SK-N-SH (cell line): ENCODE measurements at regions not wholly inside any gene's neighbourhood (a gene's known extent, or its start where the extent isn't known, plus 50 kb on each side); places are given as distances from the start of the nearest gene placed in this dataset.
A peak's percentile ranks its signal among the peaks of the same experiment; 100 is the strongest.

Experiments used
- CTCF ChIA-PET: fragments of 300-600, 350-600 bp; formaldehyde crosslinking; extraction: SDS; loops from one replicate; lab custom pipeline; 2021; lab: Yijun Ruan, JAX
- POLR2A ChIA-PET: fragments of 350-600 bp; sonication (Branson Sonifier 250); formaldehyde crosslinking; extraction: SDS; loops from one replicate; lab custom pipeline; 2020; ENCODE audit warnings: antibody characterized with exemption, inconsistent platforms; lab: Yijun Ruan, JAX
- DNase-seq: peaks from one replicate; pipeline ENCODE4 v3.0.0; 2012
- H2AFZ ChIP-seq: fragments of 200-600 bp; sonication (generic); 2 replicates; pipeline ENCODE4 v1.8.1; 2016; ENCODE audit warnings: antibody characterized with exemption, mild to moderate bottlenecking, low read depth
- H3F3A ChIP-seq: fragments of 200-600 bp; sonication (generic); replicated peaks from 2 replicates; pipeline ENCODE3; 2016; ENCODE audit warnings: antibody characterized with exemption, mild to moderate bottlenecking; ENCODE audit not compliant: insufficient read depth
- H3K27ac ChIP-seq, 2 experiments: fragments of 200-500 bp in 1 of 2; fragments of 200-600 bp in 1 of 2; sonication (Bioruptor generic) in 1 of 2; sonication (generic), shearing (Covaris generic) in 1 of 2; 2 replicates each; pipeline versions ENCODE4 v1.5.1 to v1.6.1; 2014 to 2016; ENCODE audit warnings: low read depth in 2 of 2, inconsistent platforms in 1 of 2, low read length in 1 of 2, mild to moderate bottlenecking in 1 of 2, mixed read lengths in 1 of 2
- H3K27me3 ChIP-seq: fragments of 200-600 bp; sonication (generic), shearing (Covaris generic); 2 replicates; pipeline ENCODE4 v1.6.1; 2016; ENCODE audit warnings: mixed run types; ENCODE audit not compliant: insufficient read depth
- H3K36me3 ChIP-seq, 2 experiments: fragments of 200-500 bp in 1 of 2; fragments of 200-600 bp in 1 of 2; sonication (Bioruptor generic) in 1 of 2; sonication (generic) in 1 of 2; replicated peaks in 1 of 2; 2 replicates each; pipeline versions ENCODE3 to v1.5.1; 2014 to 2016; ENCODE audit warnings: low read length in 1 of 2, mild to moderate bottlenecking in 1 of 2; ENCODE audit not compliant: insufficient read depth in 2 of 2, control insufficient read depth in 1 of 2
- H3K4me1 ChIP-seq, 2 experiments: fragments of 200-500 bp in 1 of 2; fragments of 200-600 bp in 1 of 2; sonication (Bioruptor generic) in 1 of 2; sonication (generic), shearing (Covaris generic) in 1 of 2; 2 replicates each; pipeline versions ENCODE4 v1.5.1 to v1.6.1; 2014 to 2016; ENCODE audit warnings: low read depth in 1 of 2, low read length in 1 of 2, mixed run types in 1 of 2; ENCODE audit not compliant: insufficient read depth in 2 of 2, control insufficient read depth in 1 of 2
- H3K4me2 ChIP-seq: fragments of 200-600 bp; sonication (generic), shearing (Covaris generic); 2 replicates; pipeline ENCODE4 v1.6.1; 2017; ENCODE audit warnings: mixed run types
- H3K4me3 ChIP-seq, 2 experiments: fragments of 200-500 bp in 1 of 2; fragments of 200-600 bp in 1 of 2; sonication (Bioruptor generic) in 1 of 2; sonication (generic), shearing (Covaris generic) in 1 of 2; 2 replicates each; pipeline versions ENCODE4 v1.5.1 to v1.8.1; 2014 to 2016; ENCODE audit warnings: low read depth in 2 of 2, inconsistent platforms in 1 of 2, low read length in 1 of 2, mild to moderate bottlenecking in 1 of 2, mixed read lengths in 1 of 2, moderate library complexity in 1 of 2
- H3K79me2 ChIP-seq: fragments of 200-600 bp; sonication (generic); 2 replicates; pipeline ENCODE4 v1.8.1; 2017; ENCODE audit warnings: mild to moderate bottlenecking; ENCODE audit not compliant: insufficient read depth
- H3K9ac ChIP-seq: fragments of 200-600 bp; sonication (generic); 2 replicates; pipeline ENCODE4 v1.6.1; 2017; ENCODE audit warnings: mixed run types
- H3K9me2 ChIP-seq: fragments of 200-600 bp; sonication (generic); 2 replicates; pipeline ENCODE4 v1.6.1; 2017; ENCODE audit warnings: mixed run types
- H3K9me3 ChIP-seq: fragments of 200-600 bp; sonication (generic); 2 replicates; pipeline ENCODE4 v1.6.1; 2017; ENCODE audit warnings: mixed run types, mild to moderate bottlenecking, moderate library complexity
- H4K20me1 ChIP-seq: fragments of 200-600 bp; sonication (generic); 2 replicates; pipeline ENCODE4 v1.6.1; 2017; ENCODE audit warnings: mild to moderate bottlenecking, mixed run types; ENCODE audit not compliant: insufficient read depth
- EP300 ChIP-seq, 2 experiments: IDR thresholded peaks; 2 replicates each; pipeline versions ENCODE4 v1.4.0 to v1.6.1; 2012; ENCODE audit warnings: borderline replicate concordance in 1 of 2, low read depth in 1 of 2, low read length in 1 of 2
- FOSL2 ChIP-seq: IDR thresholded peaks from 2 replicates; pipeline ENCODE4 v1.4.0; 2012; ENCODE audit warnings: low read depth, mild to moderate bottlenecking, moderate library complexity, borderline replicate concordance
- FOXJ3 ChIP-seq: sonication (generic); formaldehyde crosslinking; IDR thresholded peaks from 2 replicates; pipeline ENCODE4 v1.5.1; 2020; ENCODE audit warnings: mild to moderate bottlenecking, missing genetic modification reagents
- GATA2 ChIP-seq: sonication (generic); formaldehyde crosslinking; IDR thresholded peaks from 2 replicates; pipeline ENCODE4 v1.5.0; 2020; ENCODE audit warnings: mild to moderate bottlenecking, missing genetic modification reagents
- JUND ChIP-seq: IDR thresholded peaks from 2 replicates; pipeline ENCODE4 v1.4.0; 2012
- MEF2A ChIP-seq: IDR thresholded peaks from 2 replicates; pipeline ENCODE4 v1.4.0; 2012; ENCODE audit warnings: low read depth, borderline replicate concordance
- NFIC ChIP-seq: IDR thresholded peaks from 2 replicates; pipeline ENCODE4 v1.4.0; 2012; ENCODE audit warnings: borderline replicate concordance
- NRF1 ChIP-seq: IDR thresholded peaks from 2 replicates; pipeline ENCODE4 v1.6.1; 2012; ENCODE audit warnings: low read depth, mild to moderate bottlenecking, low read length
- RAD21 ChIP-seq: IDR thresholded peaks from 2 replicates; pipeline ENCODE4 v1.6.1; 2012; ENCODE audit warnings: mild to moderate bottlenecking, low read length
- RCOR1 ChIP-seq: fragments of 150-350 bp; IDR thresholded peaks from 2 replicates; pipeline ENCODE4 v1.6.1; 2017; ENCODE audit warnings: antibody characterized with exemption, low read length
- SIN3A ChIP-seq: IDR thresholded peaks from 2 replicates; pipeline ENCODE4 v1.6.1; 2012; ENCODE audit warnings: low read depth, mild to moderate bottlenecking, low read length, moderate library complexity, borderline replicate concordance
- TAF1 ChIP-seq: IDR thresholded peaks from 2 replicates; pipeline ENCODE4 v1.6.1; 2012; ENCODE audit warnings: low read depth, mild to moderate bottlenecking, low read length, moderate library complexity, borderline replicate concordance
- TEAD4 ChIP-seq: IDR thresholded peaks from 2 replicates; pipeline ENCODE4 v1.4.0; 2012; ENCODE audit warnings: mild to moderate bottlenecking, borderline replicate concordance; ENCODE audit not compliant: insufficient read depth
- WGBS: methylation state at CpG from one replicate; pipeline ENCODE4 v1.1.6; 2017; ENCODE audit warnings: low lambda C conversion rate; 5-methylcytosine and 5-hydroxymethylcytosine counted together
- TF ChIP-seq, protein P1 (sequence below): fragments of 200-600 bp; sonication (generic); IDR thresholded peaks from 2 replicates; pipeline ENCODE4 v1.6.1; 2017; ENCODE audit warnings: antibody characterized with exemption, mild to moderate bottlenecking, moderate library complexity
- TF ChIP-seq, protein P2 (sequence below): fragments of 150-350 bp; IDR thresholded peaks from 2 replicates; pipeline ENCODE4 v1.6.1; 2017; ENCODE audit warnings: antibody characterized with exemption, low read length, low read depth, borderline replicate concordance

DNA sequence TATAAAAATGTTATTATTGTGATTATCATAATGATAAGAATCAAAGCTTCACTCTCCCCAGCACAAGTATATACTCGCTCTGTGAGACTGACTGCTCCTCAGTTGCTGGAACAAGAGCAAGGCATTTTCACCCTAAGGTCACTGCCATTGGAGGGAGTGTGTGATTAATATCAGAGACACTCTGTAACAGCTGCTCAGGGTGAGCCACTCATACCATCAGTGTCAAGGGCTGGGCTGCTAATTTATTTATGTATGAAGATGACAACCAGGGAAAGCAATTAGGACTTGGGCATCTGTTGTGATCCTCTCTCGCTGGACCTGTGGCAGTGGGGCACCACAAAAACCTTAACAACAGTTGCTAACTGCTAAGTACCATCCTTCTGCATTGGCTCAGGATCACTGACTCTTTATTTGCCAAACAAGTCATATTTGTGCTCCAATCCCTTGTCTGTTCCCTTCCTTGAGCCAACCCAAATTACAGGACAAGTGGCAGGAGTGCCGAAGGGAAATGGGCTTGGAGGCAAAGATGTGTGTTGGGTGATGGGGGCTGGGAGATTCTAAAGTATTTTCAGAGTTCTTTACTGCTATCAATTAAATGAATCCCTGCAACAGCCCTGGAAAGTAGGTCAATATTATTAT, 297.5 kb upstream of the STT3B start:
- H3K4me1 ChIP-seq: peaks cover 0 to 22% of the 10 kb centered on the region in 2 experiments; a peak in 2 of 4 replicates
- 0 out of 2 replicates have a peak, but pooled peaks have one; percentile 57 for TF ChIP-seq FOXJ3
- TF ChIP-seq NFIC: no peak
- TF ChIP-seq RAD21: no peak
- TF ChIP-seq, protein P1, sequence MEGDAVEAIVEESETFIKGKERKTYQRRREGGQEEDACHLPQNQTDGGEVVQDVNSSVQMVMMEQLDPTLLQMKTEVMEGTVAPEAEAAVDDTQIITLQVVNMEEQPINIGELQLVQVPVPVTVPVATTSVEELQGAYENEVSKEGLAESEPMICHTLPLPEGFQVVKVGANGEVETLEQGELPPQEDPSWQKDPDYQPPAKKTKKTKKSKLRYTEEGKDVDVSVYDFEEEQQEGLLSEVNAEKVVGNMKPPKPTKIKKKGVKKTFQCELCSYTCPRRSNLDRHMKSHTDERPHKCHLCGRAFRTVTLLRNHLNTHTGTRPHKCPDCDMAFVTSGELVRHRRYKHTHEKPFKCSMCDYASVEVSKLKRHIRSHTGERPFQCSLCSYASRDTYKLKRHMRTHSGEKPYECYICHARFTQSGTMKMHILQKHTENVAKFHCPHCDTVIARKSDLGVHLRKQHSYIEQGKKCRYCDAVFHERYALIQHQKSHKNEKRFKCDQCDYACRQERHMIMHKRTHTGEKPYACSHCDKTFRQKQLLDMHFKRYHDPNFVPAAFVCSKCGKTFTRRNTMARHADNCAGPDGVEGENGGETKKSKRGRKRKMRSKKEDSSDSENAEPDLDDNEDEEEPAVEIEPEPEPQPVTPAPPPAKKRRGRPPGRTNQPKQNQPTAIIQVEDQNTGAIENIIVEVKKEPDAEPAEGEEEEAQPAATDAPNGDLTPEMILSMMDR: no peak
- TF ChIP-seq, protein P2, sequence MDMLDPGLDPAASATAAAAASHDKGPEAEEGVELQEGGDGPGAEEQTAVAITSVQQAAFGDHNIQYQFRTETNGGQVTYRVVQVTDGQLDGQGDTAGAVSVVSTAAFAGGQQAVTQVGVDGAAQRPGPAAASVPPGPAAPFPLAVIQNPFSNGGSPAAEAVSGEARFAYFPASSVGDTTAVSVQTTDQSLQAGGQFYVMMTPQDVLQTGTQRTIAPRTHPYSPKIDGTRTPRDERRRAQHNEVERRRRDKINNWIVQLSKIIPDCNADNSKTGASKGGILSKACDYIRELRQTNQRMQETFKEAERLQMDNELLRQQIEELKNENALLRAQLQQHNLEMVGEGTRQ: no peak
- TF ChIP-seq TAF1: no peak
- no peak for TF ChIP-seq MEF2A
- peak in 1 of 2 experiments; percentile 84; a peak in 1 of 4 replicates for TF ChIP-seq EP300 (IDR thresholded peaks at IDR 0.05; ENCODE audit: borderline replicate concordance in 1 of 2, low read depth in 1 of 2, low read length in 1 of 2)
- peak; percentile 86 for TF ChIP-seq GATA2 (CRISPR knock-in tag)
- TF ChIP-seq FOSL2: no peak
- peak; percentile 96 for TF ChIP-seq RCOR1
- H4K20me1 ChIP-seq: no peaks in the 10 kb centered on the region
- no peaks in the 10 kb centered on the region; the same call in 1 of the 2 replicates for H3K27me3 ChIP-seq
- no peaks in the 10 kb centered on the region for H3K9me3 ChIP-seq
- peak overlapping the region in 1 of 2 experiments; percentile 56; a peak in 2 of 4 replicates for H3K27ac ChIP-seq
- no peak overlapping the region for H2AFZ ChIP-seq
- peak; percentile 75 for DNase-seq
- no peaks in the 10 kb centered on the region for H3K36me3 ChIP-seq
- H3K79me2 ChIP-seq: no peaks in the 10 kb centered on the region
- H3K4me2 ChIP-seq: no peak overlapping the region
- POLR2A ChIA-PET: interaction anchor here (0.6 kb wide), 1 partner anchor 9 kb away, joined by 3 read pairs; no protein-coding TSS in a partner anchor
- 13% methylated on average over 3 of the region's 3 CpGs for WGBS
- H3K9me2 ChIP-seq: no peaks in the 10 kb centered on the region
- H3F3A ChIP-seq: no peaks in the 10 kb centered on the region
- H3K9ac ChIP-seq: no peak overlapping the region
- no peak overlapping the region for H3K4me3 ChIP-seq
- CTCF ChIA-PET: interaction anchor here (1.0 to 1.5 kb wide), 2 partner anchors 11 kb away, joined by 3 to 4 read pairs; no protein-coding TSS in a partner anchor

DNA sequence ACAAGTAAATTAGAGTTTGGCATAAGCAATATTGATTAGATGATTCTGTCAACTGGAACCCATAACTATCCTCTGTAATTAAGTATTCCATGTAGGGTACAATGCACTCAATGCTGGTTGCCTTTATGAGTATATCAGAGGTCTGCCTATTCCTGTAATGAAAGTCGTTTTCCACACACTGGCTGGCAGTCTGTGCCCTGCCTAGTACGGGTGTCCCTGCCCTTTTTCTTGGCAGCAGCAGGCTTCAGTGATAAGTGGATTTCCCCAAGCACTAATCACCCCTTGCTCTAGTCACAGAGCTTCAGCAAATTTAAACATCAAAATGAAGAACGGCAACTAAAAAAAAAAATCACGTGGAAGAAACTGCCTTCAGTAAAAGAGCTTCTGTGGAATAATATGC, 294.8 kb upstream of the STT3B start:
- no peaks in the 10 kb centered on the region for H3K9me3 ChIP-seq
- no peak overlapping the region for H2AFZ ChIP-seq
- H3K27me3 ChIP-seq: no peaks in the 10 kb centered on the region; the same call in 1 of the 2 replicates
- TF ChIP-seq SIN3A (no peak), NRF1 (no peak), JUND (no peak), TEAD4 (no peak)
- no peaks in the 10 kb centered on the region for H3K9me2 ChIP-seq
- H3K27ac ChIP-seq: no peak overlapping the region
- no peak overlapping the region for H3K4me2 ChIP-seq
- no peaks in the 10 kb centered on the region for H3K79me2 ChIP-seq
- ChIA-PET CTCF (interaction anchor here (0.6 to 1.1 kb wide), 2 partner anchors 9 to 295 kb away, joined by 3 read pairs; partner anchors contain the start of gene STT3B), POLR2A (no interaction called here)
- peaks cover 0 to 18% of the 10 kb centered on the region in 2 experiments; a peak in 2 of 4 replicates for H3K4me1 ChIP-seq
- H3K4me3 ChIP-seq: no peak overlapping the region
- H4K20me1 ChIP-seq: no peaks in the 10 kb centered on the region
- DNase-seq: no peak
- WGBS: 43% methylated on average over 4 of the region's 4 CpGs
- no peaks in the 10 kb centered on the region for H3F3A ChIP-seq
- H3K36me3 ChIP-seq: no peaks in the 10 kb centered on the region
- H3K9ac ChIP-seq: no peak overlapping the region
